AG04450 (cell line): ENCODE measurements at regions not wholly inside any gene's neighbourhood (a gene's known extent, or its start where the extent isn't known, plus 50 kb on each side); places are given as distances from the start of the nearest gene placed in this dataset.

Experiments used
- CTCF ChIA-PET: fragments of 300-600, 350-600 bp; formaldehyde crosslinking; extraction: SDS; loops from one replicate; lab custom pipeline; 2022; ENCODE audit warnings: antibody characterized with exemption, inconsistent platforms; lab: Charles Lee
- POLR2A ChIA-PET: fragments of 350-600 bp; formaldehyde crosslinking; extraction: SDS; loops from one replicate; lab custom pipeline; 2021; ENCODE audit warnings: antibody characterized with exemption, inconsistent platforms; lab: Yijun Ruan, JAX
- DNase-seq: peaks from one replicate; pipeline ENCODE4 v3.0.0-alpha.2; 2011; ENCODE audit warnings: low read depth, low spot score
- H3K27ac ChIP-seq: one replicate; pipeline ENCODE4 v1.5.1; 2012; ENCODE audit warnings: low read depth, low read length, control low read depth
- H3K27me3 ChIP-seq: one replicate; pipeline ENCODE4 v1.6.0; 2012; ENCODE audit warnings: low read length; ENCODE audit not compliant: control insufficient read depth, insufficient read depth
- H3K4me3 ChIP-seq: 2 replicates; pipeline ENCODE4 v1.5.1; 2011; ENCODE audit warnings: mild to moderate bottlenecking, low read depth, low read length, control low read depth
- H3K9me3 ChIP-seq: 2 replicates; pipeline ENCODE4 v1.5.1; 2012; ENCODE audit warnings: low read length; ENCODE audit not compliant: control insufficient read depth, insufficient read depth
- CTCF ChIP-seq: IDR thresholded peaks from 2 replicates; pipeline ENCODE4 v1.5.1; 2011; ENCODE audit warnings: low read depth, low read length, control low read depth, inconsistent platforms

- ChIA-PET POLR2A (no interaction called here), CTCF (no interaction called here)
- TF ChIP-seq CTCF: no peak
- H3K27ac ChIP-seq: no peak overlapping the region
- no peaks in the 10 kb centered on the region for H3K9me3 ChIP-seq
- no peak for DNase-seq
- no peaks in the 10 kb centered on the region for H3K27me3 ChIP-seq
- no peak overlapping the region for H3K4me3 ChIP-seq
Measured at GRCh38 chr9:79781263-79781662, 209.5 kb downstream of the TLE4 start.

GRCh38 chr9:79780559-79780958, 208.8 kb downstream of the TLE4 start:
- H3K4me3 ChIP-seq: no peak overlapping the region
- no peaks in the 10 kb centered on the region for H3K9me3 ChIP-seq
- ChIA-PET POLR2A (no interaction called here), CTCF (no interaction called here)
- no peaks in the 10 kb centered on the region for H3K27me3 ChIP-seq
- H3K27ac ChIP-seq: no peak overlapping the region
- no peak for TF ChIP-seq CTCF
- DNase-seq: no peak

DNA sequence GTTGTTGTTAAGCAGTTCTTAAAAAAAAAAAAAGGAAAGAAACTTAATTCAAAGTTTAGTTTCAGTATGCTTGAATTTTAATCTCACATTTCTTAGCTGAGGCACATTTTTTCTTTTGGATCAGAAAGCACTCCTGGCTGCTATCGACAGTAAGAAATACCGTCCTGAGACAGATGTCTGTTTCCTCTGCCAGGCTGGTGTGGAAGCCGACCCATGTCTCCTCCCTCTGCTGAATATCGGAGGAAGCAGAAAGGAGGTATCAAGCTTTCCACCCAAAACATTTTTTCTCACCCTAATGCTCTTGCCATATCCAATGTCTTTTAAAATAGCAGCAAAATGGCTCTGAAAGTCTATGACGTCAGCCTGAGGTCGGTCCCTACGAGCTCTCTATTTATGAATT, 208.1 kb downstream of the TLE4 start:
- Histone ChIP-seq H3K27me3 (no peaks in the 10 kb centered on the region), H3K27ac (no peak overlapping the region), H3K9me3 (no peaks in the 10 kb centered on the region), H3K4me3 (no peak overlapping the region)
- no peak for DNase-seq
- no peak for TF ChIP-seq CTCF
- ChIA-PET POLR2A (interaction anchor here (0.7 kb wide), 1 partner anchor 11 kb away, joined by 3 read pairs; no protein-coding TSS in a partner anchor), CTCF (no interaction called here)

DNA sequence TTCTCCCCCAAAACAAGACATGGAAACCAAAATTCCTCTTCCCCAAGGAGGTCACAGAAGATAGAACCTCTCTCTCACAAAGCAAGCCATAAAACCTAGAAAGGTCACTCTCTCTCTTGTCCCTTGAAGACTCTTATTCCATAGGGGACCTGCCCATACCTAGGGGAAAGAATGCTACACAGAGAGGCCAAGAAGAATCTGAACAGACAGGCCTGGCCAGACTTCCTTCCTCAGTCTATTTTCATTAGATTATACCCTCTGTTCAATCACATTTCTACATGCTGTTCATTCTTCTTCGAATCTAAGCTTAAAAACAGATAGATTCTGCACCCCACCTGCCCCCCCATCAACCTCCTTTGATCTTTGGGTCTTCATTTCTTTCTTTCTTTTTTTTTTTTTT, 206.8 kb downstream of the TLE4 start:
- no peaks in the 10 kb centered on the region for H3K27me3 ChIP-seq
- DNase-seq: no peak
- H3K9me3 ChIP-seq: no peaks in the 10 kb centered on the region
- no peak overlapping the region for H3K4me3 ChIP-seq
- CTCF ChIA-PET: interaction anchor here (0.7 kb wide), 1 partner anchor 1340 kb away, joined by 3 read pairs; no protein-coding TSS in a partner anchor
- POLR2A ChIA-PET: no interaction called here
- no peak for TF ChIP-seq CTCF
- H3K27ac ChIP-seq: no peak overlapping the region

DNA sequence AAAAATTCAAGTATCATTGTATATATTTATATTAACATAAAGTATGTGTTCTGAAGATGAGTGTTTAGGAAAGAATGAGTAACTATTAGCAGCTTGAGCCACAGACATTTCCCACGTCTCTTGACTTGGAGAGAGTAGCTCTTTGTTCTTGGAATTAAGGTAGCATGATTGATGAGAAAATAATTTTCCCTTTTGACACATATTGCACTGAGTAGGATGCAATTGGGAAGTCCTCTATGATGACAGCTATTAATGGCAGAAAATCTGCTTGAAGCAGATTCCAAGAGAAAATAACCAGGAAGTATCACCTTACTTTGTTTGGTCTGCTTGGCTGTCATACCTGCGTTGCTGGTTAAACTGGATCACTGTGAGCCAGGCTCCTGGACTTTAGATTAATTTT, 204.8 kb downstream of the TLE4 start:
- Histone ChIP-seq H3K27ac (no peak overlapping the region), H3K4me3 (no peak overlapping the region), H3K27me3 (no peaks in the 10 kb centered on the region), H3K9me3 (no peaks in the 10 kb centered on the region)
- TF ChIP-seq CTCF: no peak
- DNase-seq: no peak
- ChIA-PET POLR2A (interaction anchor here (0.8 kb wide), 1 partner anchor 12 kb away, joined by 3 read pairs; no protein-coding TSS in a partner anchor), CTCF (no interaction called here)
